ENCODE measurements at regions not wholly inside any gene's neighbourhood (a gene's known extent, or its start where the extent isn't known, plus 50 kb on each side); places are given as distances from the start of the nearest gene placed in this dataset.

DNA sequence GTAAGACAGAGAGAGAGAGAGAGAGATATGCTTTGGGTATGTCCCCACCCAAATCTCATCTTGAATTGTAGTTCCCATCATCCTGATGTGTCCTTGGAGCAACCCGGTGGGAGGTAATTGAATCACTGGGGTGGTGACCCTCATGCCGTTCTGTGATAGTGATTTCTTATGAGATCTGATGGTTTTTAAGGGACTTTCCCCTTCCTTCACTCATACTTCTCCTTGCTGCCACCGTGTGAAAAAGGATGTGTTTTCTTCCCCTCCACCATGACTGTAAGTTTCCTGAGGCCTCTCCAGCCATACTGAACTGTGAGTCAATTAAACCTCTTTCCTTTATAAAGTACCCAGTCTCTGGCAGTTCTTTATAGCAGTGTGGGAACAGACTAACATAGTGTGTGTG, 60.3 kb downstream of the EOMES start:
- no peak for TF ChIP-seq GATA3 (IDR thresholded peaks at IDR 0.05; ENCODE audit: low read depth, low read length)
- TF ChIP-seq GATA2 (IDR thresholded peaks at IDR 0.05; ENCODE audit: low read depth, low read length), result no peak

DNA sequence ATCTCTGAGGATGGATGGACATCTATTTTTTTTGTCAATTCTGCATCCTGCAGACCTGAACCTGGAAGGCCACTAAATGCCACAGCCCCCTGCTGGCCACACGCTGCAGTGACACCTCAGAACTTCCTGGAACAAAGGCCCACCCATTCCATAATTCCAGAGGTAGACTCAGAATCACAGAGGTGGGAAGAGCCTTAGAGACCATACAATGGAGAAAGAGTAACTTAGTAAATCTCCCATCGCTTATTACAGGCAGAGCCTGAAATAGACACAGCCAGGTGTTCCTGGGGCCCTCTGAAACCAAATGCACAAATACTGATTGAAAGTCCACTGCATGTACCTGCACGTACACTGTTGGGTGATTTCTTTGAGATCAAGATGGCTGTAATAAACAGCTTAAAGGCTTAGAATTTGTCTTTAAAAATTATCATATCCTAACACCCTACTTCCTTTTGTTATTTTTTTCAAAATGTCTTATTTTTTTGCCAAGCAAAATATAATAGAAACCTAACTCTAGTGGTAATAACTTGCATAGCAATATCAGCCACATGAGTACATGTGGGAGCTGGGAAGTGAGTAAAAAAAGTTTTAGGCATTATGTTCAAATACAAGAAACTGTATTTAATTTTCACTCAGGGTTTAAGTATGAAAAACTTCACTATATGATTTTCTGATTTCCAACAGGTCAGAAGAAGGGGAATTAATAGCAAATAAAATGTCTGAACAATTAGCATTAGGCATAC, 62.7 kb downstream of the EOMES start:
- TF ChIP-seq GATA3 (IDR thresholded peaks at IDR 0.05; ENCODE audit: low read depth, low read length) (no peak), GATA2 (IDR thresholded peaks at IDR 0.05; ENCODE audit: low read depth, low read length) (no peak)

DNA sequence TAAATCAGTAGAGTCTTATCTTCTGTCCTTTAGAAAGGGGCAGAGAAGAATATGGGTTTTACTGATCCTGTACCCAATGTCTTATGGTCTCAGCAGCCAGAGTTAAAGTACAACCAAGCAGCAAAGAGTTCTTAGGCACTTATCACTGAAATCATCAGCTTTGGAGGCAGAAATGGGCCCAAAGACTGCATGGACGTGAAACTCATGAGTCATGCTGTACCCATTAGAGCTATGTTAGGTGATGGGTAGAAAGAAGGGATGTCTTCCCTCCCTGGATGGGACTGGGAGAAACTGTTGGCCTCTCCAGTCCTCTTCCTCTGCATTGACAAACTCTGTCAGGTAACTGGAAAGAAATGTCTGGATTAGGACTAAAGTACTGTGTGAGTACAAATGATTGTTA, 63.4 kb downstream of the EOMES start:
- TF ChIP-seq GATA2 (IDR thresholded peaks at IDR 0.05; ENCODE audit: low read depth, low read length) (no peak), GATA3 (IDR thresholded peaks at IDR 0.05; ENCODE audit: low read depth, low read length) (no peak)

DNA sequence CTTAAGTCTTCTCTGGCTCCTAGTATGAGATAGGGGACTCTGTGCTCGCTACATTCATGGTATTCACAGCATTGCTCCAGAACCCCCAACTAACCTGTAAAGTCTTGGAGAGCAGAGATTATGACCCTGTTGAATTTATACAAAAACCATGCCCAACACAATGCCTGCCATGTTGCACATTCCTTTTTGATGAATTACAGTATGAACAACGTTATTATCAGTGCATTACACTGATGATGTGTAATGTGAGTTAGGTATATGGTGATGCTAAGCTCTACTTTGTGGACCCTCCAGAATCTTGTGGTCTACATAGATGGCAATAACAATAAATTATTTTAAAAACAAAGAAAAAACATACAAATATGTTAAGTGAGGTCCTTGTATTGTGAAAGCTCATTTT, 64.3 kb downstream of the EOMES start:
- TF ChIP-seq GATA2 (IDR thresholded peaks at IDR 0.05; ENCODE audit: low read depth, low read length) (no peak), GATA3 (IDR thresholded peaks at IDR 0.05; ENCODE audit: low read depth, low read length) (no peak)

DNA sequence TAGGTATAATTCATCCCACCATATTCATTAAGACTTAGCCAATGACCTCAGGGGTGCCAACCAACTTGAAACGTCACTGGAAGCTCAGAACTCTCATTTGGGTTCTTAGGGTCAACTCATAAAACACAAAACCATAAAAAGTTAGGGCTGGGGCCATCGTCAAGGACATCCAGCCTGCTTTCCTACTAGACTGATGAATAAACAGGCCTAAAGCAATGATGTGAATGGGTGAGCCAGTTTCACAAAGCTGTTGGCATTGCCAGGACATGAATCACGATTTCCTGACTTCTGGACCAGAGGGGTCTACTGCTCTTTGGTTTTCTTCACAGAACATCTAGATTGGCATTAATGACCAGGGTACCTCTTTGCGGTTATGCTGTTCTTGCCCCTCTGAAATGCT, 64.7 kb downstream of the EOMES start:
- no peak for TF ChIP-seq GATA3 (IDR thresholded peaks at IDR 0.05; ENCODE audit: low read depth, low read length)
- no peak for TF ChIP-seq GATA2 (IDR thresholded peaks at IDR 0.05; ENCODE audit: low read depth, low read length)

DNA sequence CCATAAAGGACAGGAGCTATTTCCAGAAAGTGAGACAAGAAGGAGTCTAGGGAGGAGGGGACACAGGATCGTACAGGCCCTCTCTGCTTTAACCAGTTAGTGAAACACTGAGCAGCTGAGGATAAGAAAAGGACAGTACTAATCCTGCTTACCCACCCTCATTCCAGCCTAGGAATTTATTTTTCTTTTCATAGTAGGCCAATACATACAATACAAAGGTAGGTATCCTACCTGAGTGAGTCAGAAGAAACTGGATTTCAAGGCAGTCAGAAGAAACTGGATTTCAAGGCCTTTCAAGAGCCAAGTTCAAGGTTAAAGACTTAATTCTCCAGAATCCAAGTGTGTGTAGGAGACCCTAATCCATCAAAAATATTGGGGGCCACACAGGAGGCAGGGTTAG, 65.3 kb downstream of the EOMES start:
- TF ChIP-seq GATA3 (IDR thresholded peaks at IDR 0.05; ENCODE audit: low read depth, low read length) (no peak), GATA2 (IDR thresholded peaks at IDR 0.05; ENCODE audit: low read depth, low read length) (no peak)

DNA sequence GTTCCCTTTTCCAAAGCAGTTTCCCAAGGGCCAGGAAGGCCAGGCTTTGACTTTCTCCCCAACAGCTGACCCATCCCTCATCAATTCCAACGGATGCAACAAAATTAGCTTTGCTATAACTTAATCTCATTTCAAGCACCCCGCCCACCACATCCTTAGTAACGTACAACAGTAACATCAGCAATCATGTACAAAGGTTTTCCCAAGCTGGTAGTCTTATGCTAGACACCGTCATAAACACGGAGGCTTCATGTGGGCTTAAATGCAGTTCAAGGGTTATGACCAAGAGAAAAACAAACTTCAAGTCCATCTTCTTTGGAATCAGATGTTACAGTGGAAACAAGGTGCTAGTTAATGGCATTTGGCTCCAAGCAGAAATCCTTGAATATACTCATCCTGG, 66.6 kb downstream of the EOMES start:
- TF ChIP-seq GATA2 (IDR thresholded peaks at IDR 0.05; ENCODE audit: low read depth, low read length), result no peak
- no peak for TF ChIP-seq GATA3 (IDR thresholded peaks at IDR 0.05; ENCODE audit: low read depth, low read length)

DNA sequence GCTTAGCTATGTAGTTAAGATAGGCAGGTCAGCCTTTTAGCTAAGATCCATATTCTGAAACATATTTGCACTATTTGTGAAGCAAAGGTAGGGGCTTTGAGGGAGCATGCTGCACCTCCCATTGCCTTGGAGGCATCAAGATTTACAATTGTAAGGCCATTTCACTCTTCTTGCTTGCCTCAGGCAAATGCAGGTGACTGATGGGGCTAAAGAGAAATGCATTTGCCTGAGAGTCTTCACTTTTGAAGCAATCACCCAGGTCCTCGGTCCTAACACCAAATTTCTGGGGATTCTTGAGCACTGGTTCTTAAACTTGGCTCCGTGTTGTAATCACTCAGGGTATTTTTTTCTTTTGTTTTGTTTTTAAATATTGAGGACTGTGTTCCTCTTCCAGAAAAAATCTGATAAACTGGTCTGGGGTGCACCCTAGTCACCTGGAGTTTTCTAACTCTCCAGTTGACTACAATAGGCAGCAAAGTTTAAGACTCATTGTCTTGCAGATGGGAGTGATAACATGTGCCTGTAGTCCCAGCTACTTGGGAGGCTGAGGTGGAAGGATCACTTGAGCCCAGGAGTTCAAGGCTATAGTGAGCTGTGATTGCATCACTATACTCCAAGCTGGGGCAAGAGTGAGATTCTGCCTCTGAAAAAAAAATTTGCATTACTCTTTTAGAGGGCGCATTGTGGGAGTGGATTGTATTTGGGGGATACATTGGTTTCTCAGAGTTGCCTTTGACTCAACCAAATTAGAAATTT, 68.1 kb downstream of the EOMES start:
- TF ChIP-seq GATA3 (IDR thresholded peaks at IDR 0.05; ENCODE audit: low read depth, low read length), result no peak
- TF ChIP-seq GATA2 (IDR thresholded peaks at IDR 0.05; ENCODE audit: low read depth, low read length), result no peak

DNA sequence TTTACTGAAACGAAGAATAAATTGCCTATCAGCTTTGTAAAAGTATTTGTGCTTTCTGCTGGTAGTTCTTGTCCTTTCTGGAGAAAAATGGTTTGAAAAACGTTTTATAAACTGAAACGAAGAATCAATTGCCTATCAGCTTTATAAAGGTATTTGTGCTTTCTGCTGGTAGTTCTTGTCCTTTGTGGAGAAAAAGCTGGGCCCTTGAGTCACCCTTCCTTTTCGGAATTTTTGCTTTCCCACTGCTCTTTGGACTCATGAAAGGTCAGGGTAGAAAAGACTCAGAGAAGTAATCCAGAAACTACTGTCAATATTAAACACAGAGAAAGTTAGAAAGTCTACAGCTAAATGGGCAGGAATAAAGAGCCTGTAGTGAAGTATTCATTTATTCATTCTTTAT, 72.8 kb downstream of the EOMES start:
- TF ChIP-seq GATA2 (IDR thresholded peaks at IDR 0.05; ENCODE audit: low read depth, low read length) (no peak), GATA3 (IDR thresholded peaks at IDR 0.05; ENCODE audit: low read depth, low read length) (no peak)

DNA sequence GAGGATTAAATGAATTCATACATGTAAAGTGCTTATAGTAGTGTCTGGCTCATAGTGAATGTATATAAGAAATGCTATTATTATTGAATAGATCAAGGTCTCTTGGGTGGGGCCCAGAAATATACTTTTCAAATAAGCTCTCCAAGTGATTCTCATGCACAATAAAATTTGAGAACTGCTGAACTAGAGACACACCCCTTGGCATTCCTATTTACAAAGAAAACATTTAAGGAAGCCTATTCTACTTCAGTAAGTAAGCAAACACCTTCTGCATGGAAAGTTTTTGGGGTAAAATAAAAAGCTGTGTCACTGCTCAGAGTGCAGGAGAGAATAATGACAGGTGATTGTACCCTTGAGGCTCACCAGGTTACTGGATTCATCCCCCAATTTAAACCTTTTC, 75.2 kb downstream of the EOMES start:
- TF ChIP-seq GATA3 (IDR thresholded peaks at IDR 0.05; ENCODE audit: low read depth, low read length) (no peak), GATA2 (IDR thresholded peaks at IDR 0.05; ENCODE audit: low read depth, low read length) (no peak)

DNA sequence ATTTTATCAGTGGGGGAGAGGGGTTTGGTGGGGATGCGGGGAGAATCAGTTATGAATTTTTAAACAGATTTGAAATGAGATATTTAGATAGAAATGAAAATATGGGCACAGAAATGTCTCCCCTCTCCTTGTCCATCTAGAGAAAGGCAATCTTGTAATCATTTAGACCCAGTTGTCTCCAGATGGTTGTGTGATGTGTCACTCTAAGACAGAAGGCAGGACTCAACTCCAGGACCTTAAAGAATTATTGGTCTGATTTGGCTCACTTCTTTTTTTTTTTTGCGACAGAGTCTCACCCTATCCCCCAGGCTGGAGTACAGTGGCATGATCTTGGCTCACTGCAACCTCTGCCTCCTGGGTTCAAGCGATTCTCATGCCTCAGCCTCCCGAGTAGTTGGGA, 77.2 kb downstream of the EOMES start:
- TF ChIP-seq GATA3 (IDR thresholded peaks at IDR 0.05; ENCODE audit: low read depth, low read length), result no peak
- TF ChIP-seq GATA2 (IDR thresholded peaks at IDR 0.05; ENCODE audit: low read depth, low read length), result no peak

DNA sequence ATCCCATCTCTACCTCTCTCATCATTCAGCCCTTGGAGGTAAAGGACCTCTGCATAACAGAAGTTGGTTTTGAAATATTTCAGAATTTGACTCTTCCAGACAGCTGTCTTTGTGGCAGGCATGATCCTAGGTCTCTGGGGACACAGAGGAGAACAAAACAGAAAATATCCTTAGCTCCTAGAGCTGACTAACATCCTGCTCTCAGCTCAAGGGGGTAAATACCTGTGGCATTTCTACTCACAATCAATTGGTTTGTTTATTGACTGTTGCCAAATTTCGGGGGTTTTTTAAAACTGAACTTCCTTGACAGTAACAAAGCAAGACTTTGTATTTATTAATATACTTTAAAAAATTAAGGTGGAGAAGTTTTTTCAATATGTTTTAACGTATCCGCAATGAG, 78.8 kb downstream of the EOMES start:
- TF ChIP-seq GATA3 (IDR thresholded peaks at IDR 0.05; ENCODE audit: low read depth, low read length) (no peak), GATA2 (IDR thresholded peaks at IDR 0.05; ENCODE audit: low read depth, low read length) (no peak)

DNA sequence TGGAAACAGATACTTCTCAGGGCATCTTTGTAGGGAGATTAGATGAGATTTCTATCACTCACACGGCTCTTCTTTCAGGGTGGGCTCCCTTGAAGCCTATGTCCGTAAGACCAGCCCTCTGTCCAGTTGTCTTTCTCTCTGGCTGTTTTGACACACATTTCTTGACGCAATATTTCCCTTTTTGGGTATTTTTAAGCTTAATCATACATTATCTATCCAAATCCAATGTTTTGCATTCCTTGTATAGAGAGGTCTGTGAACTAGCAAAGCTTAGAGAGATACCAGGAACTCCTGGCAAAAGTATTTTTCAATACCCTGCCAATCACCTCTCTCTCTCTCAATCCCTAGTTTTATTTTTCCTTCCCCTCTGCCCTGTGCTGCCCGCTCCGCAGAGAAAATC, 79.3 kb downstream of the EOMES start:
- TF ChIP-seq GATA3 (IDR thresholded peaks at IDR 0.05; ENCODE audit: low read depth, low read length) (no peak), GATA2 (IDR thresholded peaks at IDR 0.05; ENCODE audit: low read depth, low read length) (no peak)

DNA sequence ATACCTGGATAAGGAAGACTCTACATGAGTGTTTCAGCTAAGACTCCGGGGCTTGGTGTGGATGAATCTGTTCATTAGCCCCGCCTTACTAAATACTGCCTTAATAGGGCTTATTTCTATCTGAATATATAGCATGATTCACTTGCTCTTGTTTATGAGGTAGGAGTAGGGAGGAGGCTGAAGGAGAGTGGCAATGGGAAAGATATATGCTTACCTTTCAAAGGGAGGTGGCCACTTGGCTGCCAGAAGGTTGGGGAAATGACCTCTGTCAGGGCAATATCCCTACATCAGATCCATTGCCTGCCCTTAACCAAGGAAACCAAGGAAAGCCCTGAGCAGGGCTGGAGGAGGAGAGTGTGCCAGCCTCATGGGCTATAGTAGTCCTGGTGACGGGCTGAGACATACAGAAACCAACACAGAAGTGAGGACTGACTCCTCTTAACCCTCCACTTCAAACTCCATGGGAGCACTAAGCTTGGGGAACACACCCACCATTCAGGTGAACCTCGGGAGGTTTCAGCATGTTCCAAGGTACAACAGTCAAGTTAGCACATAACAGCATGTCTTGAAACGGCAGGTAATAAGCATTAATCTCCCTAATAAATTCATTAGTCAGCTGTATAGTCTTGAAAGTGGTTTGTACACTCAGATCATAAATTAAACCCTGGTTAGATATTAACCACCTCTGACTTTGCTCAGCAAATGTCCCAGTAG, 80.1 kb downstream of the EOMES start:
- no peak for TF ChIP-seq GATA2 (IDR thresholded peaks at IDR 0.05; ENCODE audit: low read depth, low read length)
- TF ChIP-seq GATA3 (IDR thresholded peaks at IDR 0.05; ENCODE audit: low read depth, low read length), result no peak

Data from SH-SY5Y (cell line).